Activated CD4-positive, CD25-positive, alpha-beta regulatory T cell treated with anti-CD3 and anti-CD28 coated beads, Interleukin-2, amount 50 U/mL, for 24 hours (primary cell): ENCODE measurements at regions not wholly inside any gene's neighbourhood (a gene's known extent, or its start where the extent isn't known, plus 50 kb on each side); places are given as distances from the start of the nearest gene placed in this dataset.

Experiments
- ATAC-seq, 2 donors: fragments of 150-1000 bp; cut with Tn5 transposase; one replicate each; pipeline ENCODE4 v1.10.0; 2021; ENCODE audit warnings: mild to moderate bottlenecking in 1 of 2, moderate library complexity in 1 of 2

GRCh38 chr11:11173316-11174025 is 179.6 kb downstream of the CSNK2A3 start:
- no peak for ATAC-seq

DNA sequence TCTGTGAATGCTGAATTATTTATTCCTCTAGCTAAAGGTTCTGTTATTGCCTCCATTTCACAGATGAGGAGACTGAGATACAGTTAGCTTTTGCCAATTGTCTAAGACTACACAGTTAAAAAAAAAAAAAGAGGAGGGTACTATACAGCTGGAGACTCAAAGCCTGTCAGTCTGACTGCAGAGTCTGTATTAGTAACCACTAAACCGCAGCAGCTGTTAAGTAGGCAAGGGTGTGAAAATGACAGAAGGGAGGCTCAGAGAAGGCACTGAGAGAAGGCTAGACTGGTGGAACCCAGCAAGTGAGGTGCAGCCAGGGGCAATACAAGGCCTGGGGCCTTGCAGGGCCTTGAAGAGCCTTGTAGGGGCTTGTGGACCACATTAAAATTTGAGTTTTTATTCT is 181.2 kb downstream of the CSNK2A3 start:
- ATAC-seq, result peak; percentile 85 to 92

GRCh38 chr11:11171285-11171684 is 181.8 kb downstream of the CSNK2A3 start:
- ATAC-seq, result no peak

- no peak for ATAC-seq
These were observed 182.5 kb downstream of the CSNK2A3 start for GRCh38 chr11:11170352-11171084.

- no peak for ATAC-seq
These were observed 183.2 kb downstream of the CSNK2A3 start for GRCh38 chr11:11169715-11170351.

GRCh38 chr11:11167806-11168205 is 185.2 kb downstream of the CSNK2A3 start:
- ATAC-seq, result no peak

DNA sequence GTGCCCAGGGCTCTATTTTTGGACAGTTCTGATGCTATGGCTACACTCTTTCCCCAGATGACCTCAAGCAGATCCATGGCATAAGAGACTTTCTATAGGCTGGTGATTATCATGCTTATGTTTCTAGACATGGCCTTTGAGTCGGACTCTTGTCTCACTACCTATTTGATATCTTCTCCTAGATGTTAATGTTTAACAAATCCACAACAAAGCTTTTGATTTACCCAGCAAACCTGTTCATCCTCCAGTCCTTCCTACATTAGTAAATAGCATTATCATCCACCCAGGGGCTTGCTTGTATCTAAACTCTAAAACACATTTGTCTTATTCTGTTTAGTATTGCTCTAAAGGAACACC is 188.7 kb downstream of the CSNK2A3 start:
- ATAC-seq, result no peak

- no peak for ATAC-seq
These were observed 189.2 kb downstream of the CSNK2A3 start for GRCh38 chr11:11163669-11164333.

DNA sequence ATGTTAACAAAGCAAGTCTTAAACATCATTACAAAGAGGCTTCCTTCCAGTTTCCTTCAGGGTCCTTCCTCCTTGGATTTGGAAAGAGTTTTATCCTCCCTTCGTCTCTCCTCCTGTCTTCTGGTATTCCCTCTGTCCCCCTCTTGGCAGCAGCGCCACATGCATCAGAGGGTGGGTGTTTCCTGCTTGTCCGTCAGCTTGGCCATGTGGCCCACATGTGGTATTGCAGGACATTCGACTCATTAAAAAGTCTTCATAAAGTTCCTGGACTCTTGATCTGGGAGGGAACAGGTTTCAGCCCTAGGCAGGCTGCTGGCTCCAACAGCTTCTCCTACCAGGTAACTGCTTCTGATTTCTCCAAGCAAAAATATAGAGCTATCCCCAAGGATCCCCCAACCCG is 189.8 kb downstream of the CSNK2A3 start:
- no peak for ATAC-seq

DNA sequence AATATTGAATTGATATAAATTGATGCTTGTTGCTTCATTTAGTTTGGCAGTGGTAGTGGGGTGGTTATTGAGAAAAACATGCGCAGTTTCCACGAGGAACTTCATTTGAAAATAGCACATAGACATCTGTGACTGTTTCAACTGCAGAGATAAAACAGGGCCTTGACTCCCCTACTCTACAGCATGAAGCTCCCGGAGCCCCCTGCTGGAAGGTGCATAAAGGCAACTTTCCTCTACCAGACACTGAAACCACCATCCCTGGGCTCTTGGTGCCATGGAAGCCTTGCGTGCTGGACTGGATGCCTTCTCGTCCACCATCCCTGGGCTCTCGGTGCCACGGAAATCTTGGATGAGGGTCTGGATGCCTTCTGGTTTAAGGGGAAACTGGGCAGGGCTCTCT is 195.9 kb downstream of the CSNK2A3 start:
- peak in 1 of 2 donors; percentile 27 for ATAC-seq

- peak; percentile 48 to 54 for ATAC-seq
These were observed 196.9 kb downstream of the CSNK2A3 start for GRCh38 chr11:11155962-11156815.

GRCh38 chr11:11152877-11153276 is 200.2 kb downstream of the CSNK2A3 start:
- no peak for ATAC-seq

GRCh38 chr11:11149671-11150459 is 203.2 kb downstream of the CSNK2A3 start:
- peak; percentile 44 to 48 for ATAC-seq

- ATAC-seq, result no peak
These were observed 204.5 kb downstream of the CSNK2A3 start for GRCh38 chr11:11148596-11148995.

GRCh38 chr11:11148104-11148509 is 204.9 kb downstream of the CSNK2A3 start:
- peak in 1 of 2 donors; percentile 57 for ATAC-seq

- no peak for ATAC-seq
These were observed 206.2 kb downstream of the CSNK2A3 start for GRCh38 chr11:11146830-11147229.

DNA sequence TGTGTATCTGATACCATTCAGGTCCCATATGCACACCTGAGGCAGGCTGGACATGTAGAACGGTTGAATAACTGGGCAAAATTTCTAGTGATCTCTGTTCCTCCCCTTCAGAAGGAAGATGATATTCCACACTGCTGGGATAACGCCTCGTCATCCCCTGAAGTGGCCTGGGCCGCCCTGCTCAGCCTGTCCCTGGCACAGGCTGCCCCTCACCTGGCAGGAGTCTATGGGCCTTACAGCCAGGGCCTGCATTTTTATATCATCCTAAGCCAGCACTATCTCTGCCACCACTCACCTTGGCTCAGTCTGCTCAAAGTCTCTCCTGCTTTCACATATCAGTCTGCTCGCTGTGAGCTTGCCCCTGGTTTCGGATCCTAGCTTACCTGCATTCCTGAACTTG is 209.2 kb downstream of the CSNK2A3 start:
- ATAC-seq, result no peak

DNA sequence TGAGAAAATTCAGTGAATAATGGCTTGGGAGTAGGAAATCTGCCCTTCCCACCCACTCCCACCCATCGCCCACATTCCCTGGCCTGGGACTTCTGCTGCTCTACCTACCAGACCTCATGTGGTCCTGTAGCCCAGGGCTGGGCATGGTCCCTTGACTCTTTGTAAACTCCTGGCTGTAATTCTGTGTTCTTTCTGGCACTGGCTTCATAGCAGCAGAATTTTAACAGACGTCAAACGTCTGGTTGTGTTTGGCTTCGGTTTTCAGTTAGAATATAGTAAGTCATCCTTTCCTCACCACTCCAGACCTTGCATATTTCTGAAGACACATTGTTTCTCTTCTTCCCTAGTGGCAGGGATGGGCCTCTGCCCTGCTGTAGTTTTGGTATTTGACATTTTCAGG is 210.6 kb downstream of the CSNK2A3 start:
- ATAC-seq, result no peak

GRCh38 chr11:11141065-11141464 is 212.0 kb downstream of the CSNK2A3 start:
- no peak for ATAC-seq

- ATAC-seq, result no peak
These were observed 212.5 kb downstream of the CSNK2A3 start for GRCh38 chr11:11140510-11140909.

DNA sequence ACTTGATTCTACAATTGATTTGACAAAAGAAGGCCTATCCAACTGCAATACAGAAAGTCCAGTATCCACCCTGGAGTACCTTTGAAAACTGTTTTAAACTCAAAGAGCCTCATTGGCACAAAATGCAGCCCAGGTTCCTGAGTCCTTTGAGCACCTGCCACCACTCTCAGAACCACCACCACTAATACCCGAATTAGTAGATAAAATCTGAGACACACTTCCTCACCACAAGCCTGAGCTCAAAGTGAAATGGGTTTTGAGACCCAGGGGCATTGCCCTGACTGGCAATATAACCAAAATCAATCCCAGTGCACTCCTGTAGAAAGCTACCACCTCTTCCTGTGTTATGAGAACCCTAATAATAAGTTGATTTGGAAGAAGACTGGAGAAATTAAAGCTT is 215.7 kb downstream of the CSNK2A3 start:
- no peak for ATAC-seq
